Endodermal cell (in vitro differentiated cells): ENCODE measurements at regions not wholly inside any gene's neighbourhood (a gene's known extent, or its start where the extent isn't known, plus 50 kb on each side); places are given as distances from the start of the nearest gene placed in this dataset.

Source experiments
- DNase-seq: peaks from one replicate; pipeline ENCODE4 v3.0.0-alpha.2; 2017
- H3K27ac ChIP-seq: 2 replicates; pipeline ENCODE4 v1.5.1; 2013; ENCODE audit warnings: mild to moderate bottlenecking, low read depth, low read length, moderate library complexity
- H3K27me3 ChIP-seq: 2 replicates; pipeline ENCODE4 v1.6.1; 2013; ENCODE audit warnings: mild to moderate bottlenecking, low read length, moderate library complexity; ENCODE audit not compliant: insufficient read depth, control insufficient read depth, poor library complexity, severe bottlenecking
- H3K36me3 ChIP-seq: 2 replicates; pipeline ENCODE4 v1.7.0; 2013; ENCODE audit warnings: mild to moderate bottlenecking, low read length, moderate library complexity; ENCODE audit not compliant: control insufficient read depth, insufficient read depth
- H3K4me1 ChIP-seq: one replicate; pipeline ENCODE4 v1.7.0; 2013; ENCODE audit warnings: low read length; ENCODE audit not compliant: control insufficient read depth, insufficient read depth
- H3K4me3 ChIP-seq: 2 replicates; pipeline ENCODE4 v1.5.1; 2013; ENCODE audit warnings: mild to moderate bottlenecking, low read length, moderate library complexity
- H3K9ac ChIP-seq: 2 replicates; pipeline ENCODE4 v1.6.1; 2013; ENCODE audit warnings: mild to moderate bottlenecking, low read length, moderate library complexity; ENCODE audit not compliant: poor library complexity, severe bottlenecking; ENCODE audit errors: extremely low read depth
- H3K9me3 ChIP-seq: 2 replicates; pipeline ENCODE4 v1.6.1; 2013; ENCODE audit warnings: mild to moderate bottlenecking, low read length, moderate library complexity; ENCODE audit not compliant: control insufficient read depth
- H3K27ac Mint-ChIP-seq: 2 replicates; pipeline ENCODE4 v1.8.0; 2020; ENCODE audit warnings: mixed read lengths
- H3K27me3 Mint-ChIP-seq: 2 replicates; pipeline ENCODE4 v1.8.0; 2021; ENCODE audit warnings: mild to moderate bottlenecking, mixed read lengths; ENCODE audit not compliant: insufficient read depth
- H3K36me3 Mint-ChIP-seq: 2 replicates; pipeline ENCODE4 v1.8.0; 2020; ENCODE audit warnings: low read depth, mixed read lengths
- H3K4me1 Mint-ChIP-seq: 2 replicates; pipeline ENCODE4 v1.8.0; 2020; ENCODE audit warnings: mixed read lengths
- H3K4me3 Mint-ChIP-seq: 2 replicates; pipeline ENCODE4 v1.8.0; 2020; ENCODE audit warnings: mild to moderate bottlenecking, moderate library complexity, mixed read lengths
- H3K9me3 Mint-ChIP-seq: 2 replicates; pipeline ENCODE4 v1.8.0; 2020; ENCODE audit warnings: mild to moderate bottlenecking, mixed read lengths
- CTCF ChIP-seq: fragments of 200-600 bp; sonication (generic); conservative IDR thresholded peaks from 2 replicates; pipeline ENCODE4 v1.5.0; 2021; ENCODE audit warnings: antibody characterized with exemption, mild to moderate bottlenecking
- WGBS, 2 experiments: methylation state at CpG; one replicate each; pipeline versions ENCODE4 v1.1.5 to v1.1.7; 2013; ENCODE audit warnings: missing lambda C conversion rate in 2 of 2, mixed read lengths in 1 of 2; ENCODE audit not compliant: insufficient coverage in 1 of 2, insufficient read length in 1 of 2; 5-methylcytosine and 5-hydroxymethylcytosine counted together

DNA sequence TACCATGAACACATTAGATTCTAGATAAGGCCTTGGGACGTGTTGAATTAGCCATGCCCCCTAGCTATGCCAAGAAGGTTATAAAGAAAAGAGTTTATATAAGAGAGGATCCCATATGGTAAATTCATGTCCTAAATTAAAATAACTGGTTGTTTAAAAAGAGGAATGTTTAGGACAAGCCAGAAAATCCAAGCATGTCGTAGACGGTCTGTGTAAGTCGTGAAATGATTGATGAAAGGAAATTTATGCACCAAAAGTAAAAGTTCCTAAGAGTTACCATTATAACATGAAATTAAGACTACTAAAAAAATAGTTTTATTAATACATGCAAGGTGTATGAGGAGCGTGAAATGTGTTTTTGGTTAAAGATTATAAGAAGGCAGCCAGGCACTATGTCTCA lies 624.9 kb downstream of the ARL4A start:
- Mint-ChIP-seq H3K4me3 (no peak overlapping the region), H3K27me3 (no peaks in the 10 kb centered on the region), H3K36me3 (peaks cover 18% of the 10 kb centered on the region), H3K9me3 (peaks cover 62% of the 10 kb centered on the region), H3K4me1 (no peaks in the 10 kb centered on the region), H3K27ac (no peak overlapping the region)
- no peaks in the 10 kb centered on the region for H3K36me3 ChIP-seq
- DNase-seq, result peak; percentile 67
- H3K9ac ChIP-seq, result no peak overlapping the region
- peaks cover 56% of the 10 kb centered on the region for H3K9me3 ChIP-seq
- H3K27me3 ChIP-seq, result no peaks in the 10 kb centered on the region
- no peaks in the 10 kb centered on the region for H3K4me1 ChIP-seq
- WGBS, 2 experiments, result 72% methylated on average over 5 of the region's 5 CpGs; no CpG with 5 or more reads in 1 of the 2 experiments
- peak overlapping the region; percentile 47 for H3K4me3 ChIP-seq
- H3K27ac ChIP-seq, result no peak overlapping the region
- TF ChIP-seq CTCF, result no peak

DNA sequence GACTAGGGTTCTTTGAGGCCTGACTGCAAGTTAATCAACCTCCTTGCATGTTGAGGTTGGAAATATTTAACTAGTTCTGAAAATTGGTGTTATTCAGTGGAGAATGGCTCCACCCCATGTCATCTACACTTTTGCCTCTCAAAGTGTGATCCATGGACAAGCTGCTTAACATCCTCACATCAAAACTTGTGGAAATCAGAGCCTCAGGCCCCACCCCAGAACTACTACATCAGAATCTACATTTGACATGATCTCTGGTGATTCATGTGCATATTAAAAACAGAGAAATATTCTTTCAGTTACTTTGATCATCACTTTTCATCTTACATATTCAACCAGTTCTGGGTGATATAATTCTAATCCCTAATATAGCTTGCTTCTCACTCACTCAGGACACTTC lies 632.9 kb downstream of the ARL4A start:
- H3K4me3 Mint-ChIP-seq, result no peak overlapping the region
- H3K36me3 Mint-ChIP-seq, result no peaks in the 10 kb centered on the region
- no peak for DNase-seq
- peaks cover under 1% of the 10 kb centered on the region for H3K9me3 Mint-ChIP-seq
- H3K27me3 Mint-ChIP-seq, result no peaks in the 10 kb centered on the region
- H3K27ac Mint-ChIP-seq, result no peak overlapping the region
- Histone ChIP-seq H3K27me3 (no peaks in the 10 kb centered on the region), H3K9me3 (no peaks in the 10 kb centered on the region), H3K4me1 (no peaks in the 10 kb centered on the region), H3K36me3 (no peaks in the 10 kb centered on the region), H3K4me3 (no peak overlapping the region), H3K27ac (no peak overlapping the region), H3K9ac (no peak overlapping the region)
- no peak for TF ChIP-seq CTCF
- peaks cover 10% of the 10 kb centered on the region for H3K4me1 Mint-ChIP-seq

DNA sequence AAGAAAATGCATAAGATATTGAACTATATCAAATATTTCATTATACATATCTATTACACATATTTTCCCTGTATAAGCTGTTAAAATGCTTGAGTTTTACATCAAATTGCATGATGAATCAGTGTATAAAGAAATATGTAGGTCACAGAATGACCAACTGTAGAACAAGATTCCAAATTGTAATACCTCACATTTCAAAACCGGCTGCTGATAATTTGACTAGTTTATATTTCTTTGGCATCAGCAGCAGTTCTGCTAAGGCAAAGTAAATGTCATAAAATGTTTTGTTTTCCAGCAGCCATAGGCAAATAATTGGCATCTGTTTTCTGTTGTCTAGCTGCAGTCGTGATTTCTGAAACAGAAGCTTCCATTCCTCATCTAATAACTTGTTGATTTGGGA lies 633.9 kb downstream of the ARL4A start:
- WGBS, 2 experiments, result 91 to 100% methylated on average over 1 to 2 of the region's 2 CpGs
- H3K4me1 Mint-ChIP-seq, result peaks cover 10% of the 10 kb centered on the region
- no peak overlapping the region for H3K27ac Mint-ChIP-seq
- Histone ChIP-seq H3K9me3 (peaks cover 7% of the 10 kb centered on the region), H3K4me3 (no peak overlapping the region), H3K27me3 (no peaks in the 10 kb centered on the region), H3K27ac (no peak overlapping the region), H3K9ac (no peak overlapping the region), H3K4me1 (no peaks in the 10 kb centered on the region), H3K36me3 (no peaks in the 10 kb centered on the region)
- TF ChIP-seq CTCF, result no peak
- peaks cover 6% of the 10 kb centered on the region for H3K9me3 Mint-ChIP-seq
- H3K27me3 Mint-ChIP-seq, result no peaks in the 10 kb centered on the region
- H3K4me3 Mint-ChIP-seq, result no peak overlapping the region
- no peak for DNase-seq
- no peaks in the 10 kb centered on the region for H3K36me3 Mint-ChIP-seq
